SK-N-MC (cell line): ENCODE measurements at regions not wholly inside any gene's neighbourhood (a gene's known extent, or its start where the extent isn't known, plus 50 kb on each side); places are given as distances from the start of the nearest gene placed in this dataset.
"Not testable (repeated sequence)": the region's sequence is repeated elsewhere in the genome, so short reads cannot be mapped to it uniquely, and the experiment has no call there.

ENCODE experiments used
- EZH2 ChIP-seq: fragments of 200-600 bp; sonication (generic); IDR thresholded peaks from one replicate; pipeline ENCODE4 v1.6.1; 2017; ENCODE audit warnings: antibody characterized with exemption
- FOXP2 ChIP-seq: optimal IDR thresholded peaks from 2 replicates; pipeline ENCODE3; 2011; ENCODE audit warnings: mild to moderate bottlenecking, moderate library complexity; ENCODE audit not compliant: insufficient read depth; ENCODE audit errors: extremely low read length, control extremely low read depth
- POLR2AphosphoS5 ChIP-seq: IDR thresholded peaks from 2 replicates; pipeline ENCODE4 v1.6.1; 2012; ENCODE audit warnings: mild to moderate bottlenecking, low read depth, low read length, borderline replicate concordance

GRCh38 chr13:110979149-110979548, 64.3 kb upstream of the ANKRD10 start:
- not testable (repeated sequence) for TF ChIP-seq EZH2, POLR2AphosphoS5, FOXP2
